IPS DF 4.7 (cell line): ENCODE measurements at regions not wholly inside any gene's neighbourhood (a gene's known extent, or its start where the extent isn't known, plus 50 kb on each side); places are given as distances from the start of the nearest gene placed in this dataset.

ENCODE experiments used
- DNase-seq: peaks from one replicate; pipeline ENCODE4 v3.0.0-alpha.2; 2013; ENCODE audit warnings: low spot score; ENCODE audit errors: extremely low read depth

GRCh38 chr9:135239100-135239768 is 151.8 kb downstream of the OLFM1 start:
- no peak for DNase-seq

GRCh38 chr9:135239769-135240141 is 152.3 kb downstream of the OLFM1 start:
- no peak for DNase-seq

GRCh38 chr9:135240222-135240621 is 152.8 kb downstream of the OLFM1 start:
- no peak for DNase-seq

GRCh38 chr9:135240871-135241311 is 153.4 kb downstream of the OLFM1 start:
- no peak for DNase-seq

- DNase-seq = no peak
Measured at GRCh38 chr9:135241381-135242048, 154.0 kb downstream of the OLFM1 start.

GRCh38 chr9:135242049-135242396 is 154.6 kb downstream of the OLFM1 start:
- no peak for DNase-seq

- DNase-seq = no peak
Measured at GRCh38 chr9:135242406-135242805, 154.9 kb downstream of the OLFM1 start.

- DNase-seq = no peak
Measured at GRCh38 chr9:135243201-135244190, 156.0 kb downstream of the OLFM1 start.

GRCh38 chr9:135244271-135245221 is 157.1 kb downstream of the OLFM1 start:
- DNase-seq = no peak

- no peak for DNase-seq
Measured at GRCh38 chr9:135245482-135246247, 158.2 kb downstream of the OLFM1 start.

GRCh38 chr9:135246248-135247205 is 159.1 kb downstream of the OLFM1 start:
- DNase-seq = no peak

GRCh38 chr9:135247227-135247930 is 159.9 kb downstream of the OLFM1 start:
- DNase-seq = no peak

GRCh38 chr9:135248111-135248510 is 160.6 kb downstream of the OLFM1 start:
- DNase-seq = no peak

- no peak for DNase-seq
Measured at GRCh38 chr9:135248721-135249120, 161.3 kb downstream of the OLFM1 start.

- DNase-seq = no peak
Measured at GRCh38 chr9:135249191-135249590, 161.7 kb downstream of the OLFM1 start.

- no peak for DNase-seq
Measured at GRCh38 chr9:135249711-135250110, 162.2 kb downstream of the OLFM1 start.

- DNase-seq = no peak
Measured at GRCh38 chr9:135251331-135251761, 163.9 kb downstream of the OLFM1 start.
